Mesothelial cell of epicardium (in vitro differentiated cells): ENCODE measurements at regions not wholly inside any gene's neighbourhood (a gene's known extent, or its start where the extent isn't known, plus 50 kb on each side); places are given as distances from the start of the nearest gene placed in this dataset.
"Not testable (repeated sequence)": the region's sequence is repeated elsewhere in the genome, so short reads cannot be mapped to it uniquely, and the experiment has no call there.

Experiments
- DNase-seq, 2 experiments: peaks; one replicate each; pipeline ENCODE4 v3.0.0; 2021; ENCODE audit warnings: low spot score in 2 of 2; ENCODE audit not compliant: unreplicated experiment in 2 of 2
- H3K27ac Mint-ChIP-seq: 2 replicates; pipeline ENCODE4 v1.8.0; 2021; ENCODE audit warnings: mixed read lengths
- H3K27me3 Mint-ChIP-seq: 2 replicates; pipeline ENCODE4 v1.8.0; 2021; ENCODE audit warnings: low read depth, mixed read lengths
- H3K36me3 Mint-ChIP-seq: 2 replicates; pipeline ENCODE4 v1.8.0; 2021; ENCODE audit warnings: mixed read lengths
- H3K4me1 Mint-ChIP-seq: 2 replicates; pipeline ENCODE4 v1.8.0; 2021; ENCODE audit warnings: mixed read lengths
- H3K4me3 Mint-ChIP-seq: 2 replicates; pipeline ENCODE4 v1.8.0; 2021; ENCODE audit warnings: mild to moderate bottlenecking, moderate library complexity, mixed read lengths
- H3K9me3 Mint-ChIP-seq: 2 replicates; pipeline ENCODE4 v1.8.0; 2021; ENCODE audit warnings: mixed read lengths
- CTCF ChIP-seq: fragments of 200-600 bp; sonication (generic); IDR thresholded peaks from one replicate; pipeline ENCODE4 v1.5.0; 2021; ENCODE audit warnings: antibody characterized with exemption; ENCODE audit not compliant: unreplicated experiment

- Mint-ChIP-seq H3K36me3 (no peaks in the 10 kb centered on the region), H3K4me3 (no peak overlapping the region), H3K27ac (no peak overlapping the region), H3K27me3 (no peaks in the 10 kb centered on the region), H3K9me3 (peaks cover 16% of the 10 kb centered on the region), H3K4me1 (no peaks in the 10 kb centered on the region)
- no peak for DNase-seq
- TF ChIP-seq CTCF, result no peak
Measured at GRCh38 chr6:69487688-69488087, 309.1 kb downstream of the LMBRD1 start.

GRCh38 chr6:69466979-69467570, 329.7 kb downstream of the LMBRD1 start:
- no peak for DNase-seq
- peaks cover 11% of the 10 kb centered on the region for H3K9me3 Mint-ChIP-seq
- no peaks in the 10 kb centered on the region for H3K36me3 Mint-ChIP-seq
- no peak overlapping the region for H3K4me3 Mint-ChIP-seq
- no peaks in the 10 kb centered on the region for H3K27me3 Mint-ChIP-seq
- no peaks in the 10 kb centered on the region for H3K4me1 Mint-ChIP-seq
- no peak overlapping the region for H3K27ac Mint-ChIP-seq
- no peak for TF ChIP-seq CTCF

GRCh38 chr6:69465866-69466265, 330.9 kb downstream of the LMBRD1 start:
- Mint-ChIP-seq H3K27ac (no peak overlapping the region), H3K9me3 (peaks cover 11% of the 10 kb centered on the region), H3K27me3 (no peaks in the 10 kb centered on the region), H3K36me3 (no peaks in the 10 kb centered on the region), H3K4me1 (no peaks in the 10 kb centered on the region), H3K4me3 (no peak overlapping the region)
- DNase-seq, result no peak
- TF ChIP-seq CTCF, result no peak

- no peaks in the 10 kb centered on the region for H3K27me3 Mint-ChIP-seq
- H3K4me1 Mint-ChIP-seq, result peaks cover 2% of the 10 kb centered on the region
- DNase-seq, result no peak
- H3K4me3 Mint-ChIP-seq, result no peak overlapping the region
- TF ChIP-seq CTCF, result no peak
- no peaks in the 10 kb centered on the region for H3K36me3 Mint-ChIP-seq
- peaks cover 7% of the 10 kb centered on the region for H3K9me3 Mint-ChIP-seq
- H3K27ac Mint-ChIP-seq, result no peak overlapping the region
Measured at GRCh38 chr6:69456086-69456485, 340.7 kb downstream of the LMBRD1 start.

- H3K27ac Mint-ChIP-seq, H3K4me3 Mint-ChIP-seq, H3K27me3 Mint-ChIP-seq, H3K36me3 Mint-ChIP-seq, DNase-seq, H3K4me1 Mint-ChIP-seq, H3K9me3 Mint-ChIP-seq: not testable (repeated sequence)
Measured at GRCh38 chr6:69454619-69455018, 342.2 kb downstream of the LMBRD1 start.

GRCh38 chr6:69450493-69450892, 346.3 kb downstream of the LMBRD1 start:
- not testable (repeated sequence) for H3K27me3 Mint-ChIP-seq, H3K4me1 Mint-ChIP-seq, H3K4me3 Mint-ChIP-seq, DNase-seq, H3K27ac Mint-ChIP-seq, H3K36me3 Mint-ChIP-seq
- H3K9me3 Mint-ChIP-seq, result peaks cover 26% of the 10 kb centered on the region

GRCh38 chr6:69449887-69450286, 346.9 kb downstream of the LMBRD1 start:
- H3K27ac Mint-ChIP-seq, result no peak overlapping the region
- no peaks in the 10 kb centered on the region for H3K36me3 Mint-ChIP-seq
- no peak for TF ChIP-seq CTCF
- peaks cover 26% of the 10 kb centered on the region for H3K9me3 Mint-ChIP-seq
- H3K27me3 Mint-ChIP-seq, result no peaks in the 10 kb centered on the region
- H3K4me3 Mint-ChIP-seq, result no peak overlapping the region
- H3K4me1 Mint-ChIP-seq, result peaks cover 2% of the 10 kb centered on the region
- no peak for DNase-seq
